GM18505 (cell line): ENCODE measurements at regions not wholly inside any gene's neighbourhood (a gene's known extent, or its start where the extent isn't known, plus 50 kb on each side); places are given as distances from the start of the nearest gene placed in this dataset.

Source experiments
- ATAC-seq: cut with Tn5 transposase; IDR thresholded peaks from one replicate; pipeline ENCODE4 v1.9.1; 2021; ENCODE audit not compliant: unreplicated experiment
- POLR2A ChIP-seq: IDR thresholded peaks from 4 replicates; pipeline ENCODE4 v1.6.1; 2011; ENCODE audit warnings: borderline replicate concordance; ENCODE audit not compliant: insufficient read depth, insufficient read length; ENCODE audit errors: extremely low read depth

GRCh38 chr9:87805259-87805658 is 77.4 kb upstream of the SPATA31E1 start:
- no peak for ATAC-seq
- TF ChIP-seq POLR2A, result no peak

- ATAC-seq, result no peak
- no peak for TF ChIP-seq POLR2A
Observed at GRCh38 chr9:87810008-87810407, 72.7 kb upstream of the SPATA31E1 start.

GRCh38 chr9:87810679-87811178 is 71.9 kb upstream of the SPATA31E1 start:
- no peak for ATAC-seq
- TF ChIP-seq POLR2A, result no peak

GRCh38 chr9:87812375-87813118 is 70.1 kb upstream of the SPATA31E1 start:
- no peak for TF ChIP-seq POLR2A
- no peak for ATAC-seq

- ATAC-seq, result no peak
Observed at GRCh38 chr9:87813119-87813463, 69.6 kb upstream of the SPATA31E1 start.

GRCh38 chr9:87816036-87816435 is 66.6 kb upstream of the SPATA31E1 start:
- no peak for TF ChIP-seq POLR2A
- no peak for ATAC-seq

More at GRCh38 chr9:87813119-87813463, 69.6 kb upstream of the SPATA31E1 start:
- no peak for TF ChIP-seq POLR2A

GRCh38 chr9:87818308-87818707 is 64.4 kb upstream of the SPATA31E1 start:
- ATAC-seq, result no peak
- TF ChIP-seq POLR2A, result no peak

- ATAC-seq, result no peak
- TF ChIP-seq POLR2A, result no peak
Observed at GRCh38 chr9:87824216-87824875, 58.3 kb upstream of the SPATA31E1 start.

GRCh38 chr9:87824886-87825285 is 57.8 kb upstream of the SPATA31E1 start:
- TF ChIP-seq POLR2A, result no peak
- ATAC-seq, result no peak

- TF ChIP-seq POLR2A, result no peak
- ATAC-seq, result no peak
Observed at GRCh38 chr9:87826331-87826730, 56.3 kb upstream of the SPATA31E1 start.

GRCh38 chr9:87827341-87827740 is 55.3 kb upstream of the SPATA31E1 start:
- no peak for TF ChIP-seq POLR2A
- no peak for ATAC-seq

- ATAC-seq, result no peak
- TF ChIP-seq POLR2A, result no peak
Observed at GRCh38 chr9:87829756-87830155, 52.9 kb upstream of the SPATA31E1 start.

- ATAC-seq, result no peak
- no peak for TF ChIP-seq POLR2A
Observed at GRCh38 chr9:87830446-87830845, 52.2 kb upstream of the SPATA31E1 start.

GRCh38 chr9:87831159-87831558 is 51.5 kb upstream of the SPATA31E1 start:
- TF ChIP-seq POLR2A, result no peak

More at GRCh38 chr9:87831159-87831558, 51.5 kb upstream of the SPATA31E1 start:
- no peak for ATAC-seq
